ENCODE measurements at regions not wholly inside any gene's neighbourhood (a gene's known extent, or its start where the extent isn't known, plus 50 kb on each side); places are given as distances from the start of the nearest gene placed in this dataset.
A peak's percentile ranks its signal among the peaks of the same experiment; 100 is the strongest.

DNA sequence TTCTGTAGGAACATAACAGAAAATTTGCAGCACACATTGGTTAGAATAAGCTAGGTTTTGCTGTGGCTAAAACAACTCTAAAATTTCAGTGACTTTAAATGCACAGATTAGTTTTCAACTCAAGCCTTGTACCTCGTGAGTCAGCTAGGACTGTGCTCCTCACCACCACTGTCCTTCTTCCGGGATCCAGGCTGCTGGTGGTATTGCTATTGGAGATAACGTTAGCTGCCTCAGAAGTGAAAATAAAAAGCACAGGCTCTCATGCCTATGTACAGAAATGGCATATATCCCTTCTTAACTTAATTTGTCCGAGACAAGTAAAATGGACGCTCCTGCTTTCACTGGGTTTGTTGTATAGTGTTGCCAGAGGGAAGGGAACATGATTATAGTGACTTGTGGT is 931.1 kb upstream of the EYS start:
- Histone ChIP-seq H3K9me2 (replicated peaks; ENCODE audit: insufficient read depth, low read length) (0 out of 2 replicates have a peak, but pooled peaks cover 3% of the 10 kb centered on the region), H3K4me3 (ENCODE audit: low read length) (no peak overlapping the region), H2AFZ (ENCODE audit: low read length) (no peak overlapping the region), H3K4me1 (ENCODE audit: low read length) (no peaks in the 10 kb centered on the region), H4K20me1 (ENCODE audit: insufficient read depth, low read depth, low read length) (no peaks in the 10 kb centered on the region), H3K9me3 (ENCODE audit: low read length) (no peaks in the 10 kb centered on the region), H3K36me3 (ENCODE audit: insufficient read depth, low read length) (no peaks in the 10 kb centered on the region), H3K27ac (ENCODE audit: low read length) (no peak overlapping the region), H3K4me2 (ENCODE audit: low read depth, low read length, poor library complexity, severe bottlenecking) (no peak overlapping the region), H3K27me3 (ENCODE audit: low read length) (no peaks in the 10 kb centered on the region), H3K79me2 (ENCODE audit: low read length) (no peaks in the 10 kb centered on the region), H3K9ac (ENCODE audit: low read length) (no peak overlapping the region)
- DNase-seq: no peak

DNA sequence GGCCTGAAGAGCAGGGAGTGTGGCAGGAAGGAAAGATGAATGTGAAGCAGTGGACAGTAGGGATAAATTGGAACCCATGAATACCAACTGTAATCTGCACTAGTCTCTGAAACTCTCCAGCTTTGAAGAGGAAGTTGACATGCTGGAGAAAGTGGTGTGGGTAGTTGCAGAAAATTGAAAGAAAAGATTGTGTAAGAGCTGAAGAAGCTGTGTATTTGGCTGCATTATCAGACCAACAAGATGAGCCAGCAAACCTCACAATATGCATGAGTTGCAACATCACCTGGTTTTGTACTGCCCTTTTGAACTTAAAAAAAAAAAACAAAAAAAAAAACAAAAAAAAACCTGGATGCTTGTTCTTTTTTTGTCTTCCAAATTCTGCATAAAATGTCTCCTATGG is 921.9 kb upstream of the EYS start:
- Histone ChIP-seq H3K27me3 (ENCODE audit: low read length) (no peaks in the 10 kb centered on the region), H3K4me3 (ENCODE audit: low read length) (no peak overlapping the region), H3K4me2 (ENCODE audit: low read depth, low read length, poor library complexity, severe bottlenecking) (no peak overlapping the region)

DNA sequence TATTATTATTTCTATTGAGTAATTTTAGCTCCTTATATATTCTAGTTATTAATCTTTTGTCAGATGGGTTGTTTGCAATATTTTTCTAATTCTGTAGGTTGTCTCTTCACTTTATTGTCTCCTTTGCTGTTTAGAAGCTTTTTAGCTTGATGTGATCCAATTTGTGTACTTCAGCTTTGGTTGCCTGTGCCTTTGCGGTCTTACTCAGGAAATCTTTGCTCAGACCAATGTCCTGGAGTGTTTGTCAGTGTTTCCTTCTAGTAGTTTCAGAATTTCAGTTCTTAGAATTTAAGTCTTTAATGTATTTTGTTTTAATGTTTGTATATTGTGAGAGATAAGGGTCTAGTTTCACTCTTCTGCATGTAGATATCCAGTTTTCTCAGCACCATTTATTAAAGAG is 916.0 kb upstream of the EYS start:
- H2AFZ ChIP-seq (ENCODE audit: low read length): no peak overlapping the region
- H4K20me1 ChIP-seq (ENCODE audit: insufficient read depth, low read depth, low read length): no peaks in the 10 kb centered on the region
- H3K4me1 ChIP-seq (ENCODE audit: low read length): no peaks in the 10 kb centered on the region
- H3K27me3 ChIP-seq (ENCODE audit: low read length): no peaks in the 10 kb centered on the region
- H3K4me2 ChIP-seq (ENCODE audit: low read depth, low read length, poor library complexity, severe bottlenecking): no peak overlapping the region
- H3K9me3 ChIP-seq (ENCODE audit: low read length): no peaks in the 10 kb centered on the region; the same call in 1 of the 2 replicates
- no peak for DNase-seq
- no peak overlapping the region for H3K9ac ChIP-seq (ENCODE audit: low read length)
- H3K27ac ChIP-seq (ENCODE audit: low read length): no peak overlapping the region
- H3K9me2 ChIP-seq (replicated peaks; ENCODE audit: insufficient read depth, low read length): no peaks in the 10 kb centered on the region
- no peaks in the 10 kb centered on the region for H3K79me2 ChIP-seq (ENCODE audit: low read length)
- H3K36me3 ChIP-seq (ENCODE audit: insufficient read depth, low read length): no peaks in the 10 kb centered on the region
- no peak overlapping the region for H3K4me3 ChIP-seq (ENCODE audit: low read length)

More for the DNA sequence above, 921.9 kb upstream of the EYS start:
- H3K9ac ChIP-seq (ENCODE audit: low read length): no peak overlapping the region
- no peak overlapping the region for H2AFZ ChIP-seq (ENCODE audit: low read length)
- H3K9me2 ChIP-seq (replicated peaks; ENCODE audit: insufficient read depth, low read length): no peaks in the 10 kb centered on the region
- no peaks in the 10 kb centered on the region; the same call in 1 of the 2 replicates for H3K9me3 ChIP-seq (ENCODE audit: low read length)
- no peak for DNase-seq
- H3K36me3 ChIP-seq (ENCODE audit: insufficient read depth, low read length): no peaks in the 10 kb centered on the region
- H3K79me2 ChIP-seq (ENCODE audit: low read length): no peaks in the 10 kb centered on the region
- H3K4me1 ChIP-seq (ENCODE audit: low read length): no peaks in the 10 kb centered on the region
- H3K27ac ChIP-seq (ENCODE audit: low read length): no peak overlapping the region
- H4K20me1 ChIP-seq (ENCODE audit: insufficient read depth, low read depth, low read length): no peaks in the 10 kb centered on the region

DNA sequence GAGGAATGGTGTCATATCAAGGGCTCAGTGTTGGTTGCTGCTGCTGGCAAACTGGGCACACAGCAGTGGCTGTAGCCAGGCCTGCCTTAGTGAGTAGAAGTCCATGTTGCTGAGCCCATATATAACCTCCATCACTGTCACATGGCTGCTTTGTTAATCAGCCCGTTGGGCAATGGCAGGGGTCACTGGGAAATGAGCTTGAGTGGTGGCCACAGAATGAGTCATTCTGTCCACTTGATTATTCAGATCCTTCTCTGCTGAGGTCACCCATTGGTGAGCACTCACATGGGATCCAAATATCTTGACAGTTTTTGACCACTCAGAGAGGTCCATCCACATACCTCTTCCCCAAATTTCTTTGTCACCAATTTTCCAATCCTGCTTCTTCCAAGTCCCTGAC is 898.9 kb upstream of the EYS start:
- no peak overlapping the region for H3K9ac ChIP-seq (ENCODE audit: low read length)
- H3K9me2 ChIP-seq (replicated peaks; ENCODE audit: insufficient read depth, low read length): no peaks in the 10 kb centered on the region
- no peaks in the 10 kb centered on the region for H3K27me3 ChIP-seq (ENCODE audit: low read length)
- H2AFZ ChIP-seq (ENCODE audit: low read length): no peak overlapping the region
- no peaks in the 10 kb centered on the region for H3K4me1 ChIP-seq (ENCODE audit: low read length)
- no peak for DNase-seq
- no peaks in the 10 kb centered on the region for H3K9me3 ChIP-seq (ENCODE audit: low read length)
- no peak overlapping the region for H3K27ac ChIP-seq (ENCODE audit: low read length)
- H3K4me2 ChIP-seq (ENCODE audit: low read depth, low read length, poor library complexity, severe bottlenecking): no peak overlapping the region
- no peaks in the 10 kb centered on the region for H4K20me1 ChIP-seq (ENCODE audit: insufficient read depth, low read depth, low read length)
- no peak overlapping the region for H3K4me3 ChIP-seq (ENCODE audit: low read length)
- H3K79me2 ChIP-seq (ENCODE audit: low read length): no peaks in the 10 kb centered on the region
- H3K36me3 ChIP-seq (ENCODE audit: insufficient read depth, low read length): no peaks in the 10 kb centered on the region

DNA sequence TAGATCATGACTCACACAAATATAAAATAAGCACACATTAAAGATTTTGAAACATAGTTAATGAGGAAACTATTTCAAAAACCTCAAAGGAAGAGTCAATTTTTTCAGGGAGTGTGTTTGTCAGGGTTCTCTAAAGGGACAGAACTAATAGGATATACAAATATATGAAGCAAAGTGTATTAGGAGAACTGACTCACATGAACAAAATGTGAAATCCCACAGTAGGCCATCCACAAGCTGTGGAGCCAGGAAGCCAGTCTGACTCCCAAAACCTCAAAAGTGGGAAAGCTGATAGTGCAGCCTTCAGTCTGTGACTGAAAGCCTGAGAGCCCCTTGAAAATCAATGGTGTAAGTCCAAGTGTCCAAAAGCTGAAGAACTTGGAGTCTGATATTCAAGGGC is 898.0 kb upstream of the EYS start:
- Histone ChIP-seq H3K9ac (ENCODE audit: low read length) (no peak overlapping the region), H3K27ac (ENCODE audit: low read length) (no peak overlapping the region), H3K27me3 (ENCODE audit: low read length) (no peaks in the 10 kb centered on the region), H3K36me3 (ENCODE audit: insufficient read depth, low read length) (no peaks in the 10 kb centered on the region), H2AFZ (ENCODE audit: low read length) (no peak overlapping the region), H4K20me1 (ENCODE audit: insufficient read depth, low read depth, low read length) (no peaks in the 10 kb centered on the region), H3K9me2 (replicated peaks; ENCODE audit: insufficient read depth, low read length) (no peaks in the 10 kb centered on the region), H3K4me3 (ENCODE audit: low read length) (no peak overlapping the region), H3K4me1 (ENCODE audit: low read length) (no peaks in the 10 kb centered on the region), H3K79me2 (ENCODE audit: low read length) (no peaks in the 10 kb centered on the region), H3K9me3 (ENCODE audit: low read length) (no peaks in the 10 kb centered on the region), H3K4me2 (ENCODE audit: low read depth, low read length, poor library complexity, severe bottlenecking) (no peak overlapping the region)
- no peak for DNase-seq

DNA sequence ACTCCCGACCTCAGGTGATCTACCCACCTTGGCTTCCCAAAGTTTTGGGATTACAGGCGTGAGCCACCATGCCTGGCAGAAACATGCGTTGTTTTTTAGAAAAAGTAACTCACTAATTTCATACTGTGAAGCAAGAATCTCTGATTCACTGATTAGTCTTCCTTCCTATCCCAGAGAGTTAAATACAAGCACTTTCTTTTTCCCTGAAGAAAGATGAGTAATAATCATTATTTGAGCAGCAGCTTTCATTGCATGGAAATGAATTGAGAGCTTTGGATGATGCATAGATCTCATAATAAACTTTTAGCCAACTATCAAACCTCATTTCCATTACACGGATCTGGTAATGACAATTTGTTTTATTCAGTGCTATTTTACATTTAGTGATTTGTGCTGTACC is 892.5 kb upstream of the EYS start:
- no peaks in the 10 kb centered on the region for H3K4me1 ChIP-seq (ENCODE audit: low read length)
- no peak overlapping the region for H3K9ac ChIP-seq (ENCODE audit: low read length)
- no peaks in the 10 kb centered on the region for H4K20me1 ChIP-seq (ENCODE audit: insufficient read depth, low read depth, low read length)
- H3K4me2 ChIP-seq (ENCODE audit: low read depth, low read length, poor library complexity, severe bottlenecking): no peak overlapping the region
- no peak overlapping the region for H3K4me3 ChIP-seq (ENCODE audit: low read length)
- H3K9me2 ChIP-seq (replicated peaks; ENCODE audit: insufficient read depth, low read length): no peaks in the 10 kb centered on the region
- DNase-seq: no peak
- no peaks in the 10 kb centered on the region for H3K36me3 ChIP-seq (ENCODE audit: insufficient read depth, low read length)
- no peaks in the 10 kb centered on the region for H3K9me3 ChIP-seq (ENCODE audit: low read length)
- H3K79me2 ChIP-seq (ENCODE audit: low read length): no peaks in the 10 kb centered on the region
- no peak overlapping the region for H3K27ac ChIP-seq (ENCODE audit: low read length)
- H3K27me3 ChIP-seq (ENCODE audit: low read length): no peaks in the 10 kb centered on the region
- H2AFZ ChIP-seq (ENCODE audit: low read length): no peak overlapping the region

DNA sequence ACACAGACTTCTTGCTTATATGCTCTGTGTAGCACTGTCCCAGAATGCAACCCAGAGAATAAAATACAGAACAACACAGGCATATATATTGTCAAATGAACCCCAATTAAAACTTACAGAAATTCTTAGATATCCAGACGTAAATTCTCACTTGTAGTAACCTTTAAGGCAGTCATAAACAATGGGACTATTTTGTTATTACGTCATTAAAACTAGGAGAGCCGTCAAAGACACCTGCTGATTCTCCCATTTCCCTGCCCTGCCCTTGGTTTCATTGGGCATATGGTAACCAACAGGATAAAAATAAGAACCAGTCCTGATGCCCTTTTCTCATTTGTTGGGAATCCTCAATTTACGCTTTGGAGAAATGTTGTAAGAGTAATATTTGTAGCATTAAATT is 871.3 kb upstream of the EYS start:
- H3K4me2 ChIP-seq (ENCODE audit: low read depth, low read length, poor library complexity, severe bottlenecking): no peak overlapping the region
- no peaks in the 10 kb centered on the region for H4K20me1 ChIP-seq (ENCODE audit: insufficient read depth, low read depth, low read length)
- no peaks in the 10 kb centered on the region for H3K4me1 ChIP-seq (ENCODE audit: low read length)
- H3K9ac ChIP-seq (ENCODE audit: low read length): no peak overlapping the region
- no peaks in the 10 kb centered on the region for H3K27me3 ChIP-seq (ENCODE audit: low read length)
- H3K27ac ChIP-seq (ENCODE audit: low read length): no peak overlapping the region
- no peak overlapping the region for H3K4me3 ChIP-seq (ENCODE audit: low read length)
- no peak for DNase-seq
- no peaks in the 10 kb centered on the region for H3K79me2 ChIP-seq (ENCODE audit: low read length)
- no peaks in the 10 kb centered on the region for H3K36me3 ChIP-seq (ENCODE audit: insufficient read depth, low read length)
- H2AFZ ChIP-seq (ENCODE audit: low read length): no peak overlapping the region
- H3K9me3 ChIP-seq (ENCODE audit: low read length): no peaks in the 10 kb centered on the region
- no peaks in the 10 kb centered on the region for H3K9me2 ChIP-seq (replicated peaks; ENCODE audit: insufficient read depth, low read length)

DNA sequence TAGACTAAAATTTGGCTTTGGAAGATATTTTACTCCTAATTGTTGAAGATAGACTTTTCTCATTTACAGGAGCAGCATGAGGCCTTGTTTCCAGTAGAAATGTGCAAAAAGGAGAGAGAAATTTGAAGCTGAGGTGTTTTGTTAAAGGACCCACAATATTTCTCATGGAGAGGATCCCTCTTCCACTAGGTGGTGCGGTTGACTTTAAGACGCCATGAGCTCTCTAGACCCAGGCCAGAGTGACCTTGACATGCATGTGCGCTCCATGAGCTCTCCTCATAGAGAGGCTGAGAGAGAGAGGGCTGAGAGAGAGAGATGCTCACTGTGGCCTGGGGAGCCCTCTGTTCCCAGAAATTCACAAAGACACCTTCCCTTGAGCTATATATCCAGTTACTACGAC is 861.2 kb upstream of the EYS start:
- Histone ChIP-seq H3K9me2 (replicated peaks; ENCODE audit: insufficient read depth, low read length) (no peaks in the 10 kb centered on the region), H3K27ac (ENCODE audit: low read length) (no peak overlapping the region), H3K4me2 (ENCODE audit: low read depth, low read length, poor library complexity, severe bottlenecking) (no peak overlapping the region), H4K20me1 (ENCODE audit: insufficient read depth, low read depth, low read length) (no peaks in the 10 kb centered on the region), H3K4me1 (ENCODE audit: low read length) (no peaks in the 10 kb centered on the region), H3K4me3 (ENCODE audit: low read length) (no peak overlapping the region), H3K9me3 (ENCODE audit: low read length) (no peaks in the 10 kb centered on the region), H3K27me3 (ENCODE audit: low read length) (no peaks in the 10 kb centered on the region), H3K36me3 (ENCODE audit: insufficient read depth, low read length) (no peaks in the 10 kb centered on the region), H3K9ac (ENCODE audit: low read length) (no peak overlapping the region), H2AFZ (ENCODE audit: low read length) (no peak overlapping the region), H3K79me2 (ENCODE audit: low read length) (no peaks in the 10 kb centered on the region)
- peak; percentile 56 for DNase-seq

DNA sequence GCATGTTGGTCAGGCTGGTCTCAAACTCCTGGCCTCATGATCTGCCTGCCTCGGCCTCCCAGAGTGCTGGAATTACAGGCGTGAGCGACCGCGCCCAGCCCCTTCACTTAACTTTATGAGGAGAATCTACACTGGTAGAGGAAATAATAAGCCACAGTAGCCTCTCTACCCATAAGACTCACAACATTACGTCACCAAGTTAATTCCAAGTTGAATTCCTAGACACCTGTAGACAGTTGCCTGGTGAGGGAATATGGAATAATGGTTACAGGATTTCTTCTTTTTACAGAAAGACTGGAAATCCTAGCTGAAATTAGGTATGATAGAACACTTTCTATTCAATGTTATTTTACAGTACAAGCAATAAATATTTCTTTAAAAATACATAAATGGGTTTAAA is 854.5 kb upstream of the EYS start:
- no peaks in the 10 kb centered on the region for H4K20me1 ChIP-seq (ENCODE audit: insufficient read depth, low read depth, low read length)
- H3K36me3 ChIP-seq (ENCODE audit: insufficient read depth, low read length): no peaks in the 10 kb centered on the region
- H2AFZ ChIP-seq (ENCODE audit: low read length): no peak overlapping the region
- H3K9ac ChIP-seq (ENCODE audit: low read length): no peak overlapping the region
- H3K9me3 ChIP-seq (ENCODE audit: low read length): no peaks in the 10 kb centered on the region
- DNase-seq: no peak
- no peak overlapping the region for H3K4me2 ChIP-seq (ENCODE audit: low read depth, low read length, poor library complexity, severe bottlenecking)
- no peaks in the 10 kb centered on the region for H3K79me2 ChIP-seq (ENCODE audit: low read length)
- no peaks in the 10 kb centered on the region for H3K27me3 ChIP-seq (ENCODE audit: low read length)
- H3K4me3 ChIP-seq (ENCODE audit: low read length): no peak overlapping the region
- H3K4me1 ChIP-seq (ENCODE audit: low read length): no peaks in the 10 kb centered on the region
- H3K27ac ChIP-seq (ENCODE audit: low read length): no peak overlapping the region
- H3K9me2 ChIP-seq (replicated peaks; ENCODE audit: insufficient read depth, low read length): no peaks in the 10 kb centered on the region

All from Karpas-422 (cell line).